Upper lobe of left lung (tissue), 4 donors: ENCODE measurements at regions not wholly inside any gene's neighbourhood (a gene's known extent, or its start where the extent isn't known, plus 50 kb on each side); places are given as distances from the start of the nearest gene placed in this dataset.

Experiments used
- POLR2A ChIP-seq, 4 donors: fragments of 450-650 bp; IDR thresholded peaks; one replicate each; pipeline ENCODE4 v1.5.1; 2016 to 2017; ENCODE audit warnings: antibody characterized with exemption in 4 of 4, mild to moderate bottlenecking in 2 of 4
- POLR2AphosphoS5 ChIP-seq, 2 donors: sonication (generic); formaldehyde crosslinking; IDR thresholded peaks; one replicate each; pipeline ENCODE4 v1.5.1; 2017; ENCODE audit warnings: antibody characterized with exemption in 2 of 2
- TF ChIP-seq, protein P1 (sequence below), 6 experiments: fragments of 450-650 bp in 4 of 6; fragments of 200-600 bp in 2 of 6; sonication (generic) in 2 of 6; IDR thresholded peaks; one replicate each; pipeline ENCODE4 v1.5.1; 2016 to 2019; ENCODE audit warnings: antibody characterized with exemption in 6 of 6

- TF ChIP-seq POLR2AphosphoS5 (IDR thresholded peaks at IDR 0.05) (no peak), POLR2A (IDR thresholded peaks at IDR 0.05) (no peak)
- TF ChIP-seq, protein P1, sequence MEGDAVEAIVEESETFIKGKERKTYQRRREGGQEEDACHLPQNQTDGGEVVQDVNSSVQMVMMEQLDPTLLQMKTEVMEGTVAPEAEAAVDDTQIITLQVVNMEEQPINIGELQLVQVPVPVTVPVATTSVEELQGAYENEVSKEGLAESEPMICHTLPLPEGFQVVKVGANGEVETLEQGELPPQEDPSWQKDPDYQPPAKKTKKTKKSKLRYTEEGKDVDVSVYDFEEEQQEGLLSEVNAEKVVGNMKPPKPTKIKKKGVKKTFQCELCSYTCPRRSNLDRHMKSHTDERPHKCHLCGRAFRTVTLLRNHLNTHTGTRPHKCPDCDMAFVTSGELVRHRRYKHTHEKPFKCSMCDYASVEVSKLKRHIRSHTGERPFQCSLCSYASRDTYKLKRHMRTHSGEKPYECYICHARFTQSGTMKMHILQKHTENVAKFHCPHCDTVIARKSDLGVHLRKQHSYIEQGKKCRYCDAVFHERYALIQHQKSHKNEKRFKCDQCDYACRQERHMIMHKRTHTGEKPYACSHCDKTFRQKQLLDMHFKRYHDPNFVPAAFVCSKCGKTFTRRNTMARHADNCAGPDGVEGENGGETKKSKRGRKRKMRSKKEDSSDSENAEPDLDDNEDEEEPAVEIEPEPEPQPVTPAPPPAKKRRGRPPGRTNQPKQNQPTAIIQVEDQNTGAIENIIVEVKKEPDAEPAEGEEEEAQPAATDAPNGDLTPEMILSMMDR (IDR thresholded peaks at IDR 0.05): no peak
These were observed 80.4 kb upstream of the ZBED5 start for GRCh38 chr11:10938231-10938630.
